ENCODE measurements at regions not wholly inside any gene's neighbourhood (a gene's known extent, or its start where the extent isn't known, plus 50 kb on each side); places are given as distances from the start of the nearest gene placed in this dataset.

DNA sequence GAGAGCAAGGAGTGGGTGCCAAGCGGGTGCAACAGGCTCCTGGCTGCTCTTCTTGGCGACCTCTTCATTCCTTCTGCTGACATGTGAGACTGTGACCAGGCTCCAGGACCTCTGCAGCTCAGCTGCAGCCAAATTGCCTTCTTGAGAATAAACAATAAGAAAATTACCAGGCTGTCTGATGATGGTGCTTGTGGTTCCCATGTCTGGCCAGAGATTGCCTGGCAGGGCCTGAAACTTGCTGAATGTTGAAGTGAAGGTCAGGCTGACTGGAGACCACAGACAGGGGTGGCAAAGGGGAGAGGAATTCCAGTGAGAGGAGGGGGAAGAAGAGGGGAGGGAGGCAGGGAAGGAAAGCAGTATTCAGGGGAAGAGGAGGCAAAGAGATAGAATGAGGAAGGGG lies 497.4 kb upstream of the PODXL start:
- TF ChIP-seq, protein P1, sequence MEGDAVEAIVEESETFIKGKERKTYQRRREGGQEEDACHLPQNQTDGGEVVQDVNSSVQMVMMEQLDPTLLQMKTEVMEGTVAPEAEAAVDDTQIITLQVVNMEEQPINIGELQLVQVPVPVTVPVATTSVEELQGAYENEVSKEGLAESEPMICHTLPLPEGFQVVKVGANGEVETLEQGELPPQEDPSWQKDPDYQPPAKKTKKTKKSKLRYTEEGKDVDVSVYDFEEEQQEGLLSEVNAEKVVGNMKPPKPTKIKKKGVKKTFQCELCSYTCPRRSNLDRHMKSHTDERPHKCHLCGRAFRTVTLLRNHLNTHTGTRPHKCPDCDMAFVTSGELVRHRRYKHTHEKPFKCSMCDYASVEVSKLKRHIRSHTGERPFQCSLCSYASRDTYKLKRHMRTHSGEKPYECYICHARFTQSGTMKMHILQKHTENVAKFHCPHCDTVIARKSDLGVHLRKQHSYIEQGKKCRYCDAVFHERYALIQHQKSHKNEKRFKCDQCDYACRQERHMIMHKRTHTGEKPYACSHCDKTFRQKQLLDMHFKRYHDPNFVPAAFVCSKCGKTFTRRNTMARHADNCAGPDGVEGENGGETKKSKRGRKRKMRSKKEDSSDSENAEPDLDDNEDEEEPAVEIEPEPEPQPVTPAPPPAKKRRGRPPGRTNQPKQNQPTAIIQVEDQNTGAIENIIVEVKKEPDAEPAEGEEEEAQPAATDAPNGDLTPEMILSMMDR (IDR thresholded peaks at IDR 0.05; ENCODE audit: low read length): no peak
- no peak for TF ChIP-seq EZH2 (IDR thresholded peaks at IDR 0.05; ENCODE audit: borderline replicate concordance, low read length)
